ENCODE measurements at regions not wholly inside any gene's neighbourhood (a gene's known extent, or its start where the extent isn't known, plus 50 kb on each side); places are given as distances from the start of the nearest gene placed in this dataset.

DNA sequence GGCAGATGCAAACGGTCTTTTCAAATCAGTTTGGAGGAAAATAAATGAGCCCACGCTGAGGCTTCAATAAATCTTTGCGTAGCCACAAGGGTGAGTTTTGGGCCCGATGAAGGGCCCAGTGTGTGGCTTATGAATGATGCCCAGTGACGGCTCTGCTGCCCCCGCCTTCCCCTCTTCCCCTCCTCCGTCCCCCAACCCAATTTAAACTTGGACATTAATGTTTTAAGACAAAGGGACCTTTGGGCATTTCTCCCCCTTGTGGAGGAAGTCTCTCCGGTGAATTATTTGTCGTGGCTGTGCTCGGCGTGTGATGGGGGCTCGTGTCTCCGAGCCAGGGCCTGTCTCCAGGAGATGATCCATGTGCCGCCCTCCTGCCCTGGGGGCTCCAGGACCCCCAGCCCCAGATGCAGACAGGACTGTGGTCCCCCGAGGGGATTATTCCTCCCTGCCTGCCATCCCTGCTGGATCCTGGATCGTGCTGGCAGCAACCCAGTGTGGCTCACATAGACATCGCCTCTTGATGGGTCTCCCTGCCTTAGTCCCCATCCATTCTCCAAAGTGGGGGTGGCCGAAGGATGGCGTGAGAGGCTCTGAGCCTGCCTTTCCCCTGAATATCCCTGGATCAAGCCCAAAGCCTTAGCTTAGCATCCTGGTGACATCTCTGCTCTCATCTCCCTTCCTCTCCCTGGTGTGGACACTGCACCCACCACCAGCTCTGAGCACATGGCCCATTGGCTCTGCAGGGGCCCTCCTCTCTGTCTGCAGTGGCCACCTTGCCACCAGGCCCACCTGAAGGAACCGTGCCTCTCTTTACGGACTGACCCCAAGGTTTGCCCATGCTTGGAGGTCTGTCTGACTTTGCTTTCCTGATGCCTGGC is 56.4 kb downstream of the SMIM38 start:
- POLR2A ChIA-PET: no interaction called here

DNA sequence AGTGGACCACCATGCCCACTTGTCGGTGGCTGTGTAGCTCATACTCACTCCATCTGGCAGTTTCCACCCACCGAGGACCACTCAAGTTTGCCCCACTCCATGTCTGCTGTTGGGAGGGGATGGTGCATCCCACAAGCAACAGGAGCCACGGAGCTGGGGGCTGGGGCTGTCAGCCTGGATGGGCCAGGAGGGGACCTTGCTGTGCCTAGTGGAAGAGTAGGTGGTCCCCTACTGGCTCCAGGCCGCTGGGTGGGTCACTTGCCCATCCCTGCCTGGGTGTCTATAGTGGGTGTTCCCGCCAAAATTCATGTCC is 57.0 kb downstream of the SMIM38 start:
- Mint-ChIP-seq H3K27ac (ENCODE audit: low read depth, unreplicated experiment) (no peak overlapping the region), H3K36me3 (ENCODE audit: insufficient read depth, unreplicated experiment) (no peaks in the 10 kb centered on the region), H3K9me3 (ENCODE audit: unreplicated experiment) (no peaks in the 10 kb centered on the region), H3K4me3 (ENCODE audit: unreplicated experiment) (no peak overlapping the region), H3K27me3 (ENCODE audit: insufficient read depth, unreplicated experiment) (peaks cover 8% of the 10 kb centered on the region), H3K4me1 (ENCODE audit: insufficient read depth, unreplicated experiment) (peaks cover 17% of the 10 kb centered on the region)
- TF ChIP-seq, protein P1, sequence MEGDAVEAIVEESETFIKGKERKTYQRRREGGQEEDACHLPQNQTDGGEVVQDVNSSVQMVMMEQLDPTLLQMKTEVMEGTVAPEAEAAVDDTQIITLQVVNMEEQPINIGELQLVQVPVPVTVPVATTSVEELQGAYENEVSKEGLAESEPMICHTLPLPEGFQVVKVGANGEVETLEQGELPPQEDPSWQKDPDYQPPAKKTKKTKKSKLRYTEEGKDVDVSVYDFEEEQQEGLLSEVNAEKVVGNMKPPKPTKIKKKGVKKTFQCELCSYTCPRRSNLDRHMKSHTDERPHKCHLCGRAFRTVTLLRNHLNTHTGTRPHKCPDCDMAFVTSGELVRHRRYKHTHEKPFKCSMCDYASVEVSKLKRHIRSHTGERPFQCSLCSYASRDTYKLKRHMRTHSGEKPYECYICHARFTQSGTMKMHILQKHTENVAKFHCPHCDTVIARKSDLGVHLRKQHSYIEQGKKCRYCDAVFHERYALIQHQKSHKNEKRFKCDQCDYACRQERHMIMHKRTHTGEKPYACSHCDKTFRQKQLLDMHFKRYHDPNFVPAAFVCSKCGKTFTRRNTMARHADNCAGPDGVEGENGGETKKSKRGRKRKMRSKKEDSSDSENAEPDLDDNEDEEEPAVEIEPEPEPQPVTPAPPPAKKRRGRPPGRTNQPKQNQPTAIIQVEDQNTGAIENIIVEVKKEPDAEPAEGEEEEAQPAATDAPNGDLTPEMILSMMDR (IDR thresholded peaks at IDR 0.05; ENCODE audit: unreplicated experiment): no peak
- CTCF ChIA-PET: interaction anchor here (0.7 kb wide), 1 partner anchor 429 kb away, joined by 3 read pairs; no protein-coding TSS in a partner anchor
- DNase-seq (ENCODE audit: unreplicated experiment): no peak
- POLR2A ChIA-PET: no interaction called here
- intact Hi-C loops (cut with micrococcal nuclease): no loop called here
- no TSS peak for BruUV-seq (replicated peaks)

More for the DNA sequence above, 56.4 kb downstream of the SMIM38 start:
- Mint-ChIP-seq H3K4me1 (ENCODE audit: insufficient read depth, unreplicated experiment) (peaks cover 17% of the 10 kb centered on the region), H3K27ac (ENCODE audit: low read depth, unreplicated experiment) (no peak overlapping the region), H3K36me3 (ENCODE audit: insufficient read depth, unreplicated experiment) (no peaks in the 10 kb centered on the region), H3K27me3 (ENCODE audit: insufficient read depth, unreplicated experiment) (peaks cover 8% of the 10 kb centered on the region), H3K9me3 (ENCODE audit: unreplicated experiment) (no peaks in the 10 kb centered on the region), H3K4me3 (ENCODE audit: unreplicated experiment) (no peak overlapping the region)
- no TSS peak for BruUV-seq (replicated peaks)
- TF ChIP-seq, protein P1 (IDR thresholded peaks at IDR 0.05; ENCODE audit: unreplicated experiment): no peak
- DNase-seq (ENCODE audit: unreplicated experiment): no peak
- CTCF ChIA-PET: interaction anchor here (0.7 kb wide), 1 partner anchor 429 kb away, joined by 3 read pairs; no protein-coding TSS in a partner anchor
- intact Hi-C loops (cut with micrococcal nuclease): no loop called here

DNA sequence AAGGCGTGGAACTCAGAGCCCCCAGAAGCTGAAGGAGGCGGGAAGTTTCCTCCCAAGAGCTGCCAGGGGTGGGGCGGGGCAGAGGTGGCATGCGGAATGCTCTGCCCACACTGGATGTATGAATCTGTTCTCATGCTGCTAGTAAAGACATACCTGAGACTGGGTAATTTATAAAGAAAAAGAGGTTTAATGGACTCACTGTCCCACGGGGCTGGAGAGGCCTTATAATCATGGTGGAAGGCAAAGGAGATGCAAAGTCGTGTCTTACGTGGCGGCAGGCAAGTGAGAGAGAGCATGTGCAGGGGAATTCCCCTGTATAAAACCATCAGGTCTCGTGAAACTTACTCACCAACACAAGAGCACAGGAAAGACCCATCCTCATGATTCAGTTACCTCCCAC is 57.6 kb downstream of the SMIM38 start:
- POLR2A ChIA-PET: no interaction called here
- no peaks in the 10 kb centered on the region for H3K36me3 Mint-ChIP-seq (ENCODE audit: insufficient read depth, unreplicated experiment)
- intact Hi-C loops (cut with micrococcal nuclease): no loop called here
- peaks cover 8% of the 10 kb centered on the region for H3K27me3 Mint-ChIP-seq (ENCODE audit: insufficient read depth, unreplicated experiment)
- BruUV-seq (replicated peaks): no TSS peak
- H3K4me3 Mint-ChIP-seq (ENCODE audit: unreplicated experiment): no peak overlapping the region
- no peak for DNase-seq (ENCODE audit: unreplicated experiment)
- H3K4me1 Mint-ChIP-seq (ENCODE audit: insufficient read depth, unreplicated experiment): peaks cover 17% of the 10 kb centered on the region
- no peaks in the 10 kb centered on the region for H3K9me3 Mint-ChIP-seq (ENCODE audit: unreplicated experiment)
- TF ChIP-seq, protein P1 (IDR thresholded peaks at IDR 0.05; ENCODE audit: unreplicated experiment): no peak
- CTCF ChIA-PET: interaction anchor here (0.7 kb wide), 1 partner anchor 74 kb away, joined by 3 read pairs; no protein-coding TSS in a partner anchor
- no peak overlapping the region for H3K27ac Mint-ChIP-seq (ENCODE audit: low read depth, unreplicated experiment)

DNA sequence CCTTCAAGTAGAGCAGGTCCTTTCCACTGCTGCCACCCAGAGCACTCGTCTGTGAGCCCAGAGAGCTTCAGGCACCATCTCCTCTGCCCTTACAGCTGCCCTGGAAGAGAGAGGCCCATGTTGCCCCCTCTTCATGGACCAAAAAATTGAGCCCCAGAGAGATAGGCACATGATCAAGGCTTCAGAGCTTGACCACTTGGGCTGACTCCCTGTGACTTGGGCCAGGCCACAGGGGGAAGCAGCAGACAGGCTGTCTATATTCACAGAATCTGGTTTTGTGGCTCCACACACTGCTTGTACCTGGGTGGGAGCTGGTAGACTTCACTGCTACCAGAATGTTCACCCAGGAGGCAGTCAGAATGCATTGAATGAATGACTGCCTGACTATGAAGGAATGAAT is 58.2 kb downstream of the SMIM38 start:
- Mint-ChIP-seq H3K27ac (ENCODE audit: low read depth, unreplicated experiment) (no peak overlapping the region), H3K27me3 (ENCODE audit: insufficient read depth, unreplicated experiment) (peaks cover 8% of the 10 kb centered on the region), H3K4me3 (ENCODE audit: unreplicated experiment) (no peak overlapping the region), H3K9me3 (ENCODE audit: unreplicated experiment) (no peaks in the 10 kb centered on the region), H3K36me3 (ENCODE audit: insufficient read depth, unreplicated experiment) (no peaks in the 10 kb centered on the region), H3K4me1 (ENCODE audit: insufficient read depth, unreplicated experiment) (peaks cover 17% of the 10 kb centered on the region)
- TF ChIP-seq, protein P1 (IDR thresholded peaks at IDR 0.05; ENCODE audit: unreplicated experiment): no peak
- ChIA-PET POLR2A (no interaction called here), CTCF (no interaction called here)
- no peak for DNase-seq (ENCODE audit: unreplicated experiment)
- intact Hi-C loops (cut with micrococcal nuclease): no loop called here
- BruUV-seq (replicated peaks): no TSS peak
